ENCODE measurements at regions not wholly inside any gene's neighbourhood (a gene's known extent, or its start where the extent isn't known, plus 50 kb on each side); places are given as distances from the start of the nearest gene placed in this dataset.

DNA sequence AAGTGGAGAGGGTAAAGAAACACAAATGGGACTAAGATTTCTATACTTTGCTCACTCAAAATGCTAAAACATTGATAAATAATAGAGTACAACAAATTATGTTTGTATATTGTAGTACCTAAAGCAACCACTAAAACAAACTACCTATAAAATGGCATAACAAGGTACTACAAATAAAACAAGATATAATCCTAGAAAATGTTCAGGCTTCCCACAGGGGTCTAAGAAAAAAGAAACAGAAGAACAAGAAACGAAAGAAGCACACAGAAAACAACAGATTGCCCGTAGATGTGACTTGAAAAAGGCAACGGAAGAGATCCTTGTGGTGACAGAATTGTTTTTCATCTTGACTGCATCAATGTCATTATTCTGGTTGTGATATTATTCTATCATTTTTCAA lies 63.3 kb upstream of the ADGRL4 start:
- Histone ChIP-seq H3K27me3 (no peaks in the 10 kb centered on the region), H3K4me3 (no peak overlapping the region), H3K27ac (no peak overlapping the region), H3K36me3 (no peaks in the 10 kb centered on the region), H3K9me3 (no peaks in the 10 kb centered on the region), H3K4me1 (no peaks in the 10 kb centered on the region)
- DNase-seq (no peak), ATAC-seq (no peak)
- intact Hi-C loops (cut with DNase I): no loop called here
- no peak for TF ChIP-seq CTCF (IDR thresholded peaks at IDR 0.05)

DNA sequence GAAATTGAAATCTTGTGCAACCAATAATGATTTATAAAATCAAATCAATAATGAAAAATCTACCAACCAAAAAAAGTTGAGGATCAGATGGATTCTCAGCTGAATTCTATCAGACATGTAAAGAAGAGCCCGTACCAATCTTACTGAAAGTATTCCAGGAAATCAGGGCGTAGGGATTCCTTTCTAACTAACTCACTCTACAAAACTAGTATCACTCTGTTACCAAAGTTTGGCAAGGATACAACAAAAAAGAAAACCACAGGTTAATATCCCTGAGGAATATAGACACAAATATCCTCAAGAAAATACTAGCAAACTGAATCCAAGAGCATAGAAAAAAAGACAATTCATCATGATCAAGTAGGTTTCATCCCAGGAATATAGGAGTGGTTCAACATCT lies 52.8 kb upstream of the ADGRL4 start:
- no peak for DNase-seq
- no peak overlapping the region for H3K4me3 ChIP-seq
- no peaks in the 10 kb centered on the region for H3K36me3 ChIP-seq
- ATAC-seq: no peak
- TF ChIP-seq CTCF (IDR thresholded peaks at IDR 0.05): no peak
- intact Hi-C loops (cut with DNase I): no loop called here
- no peaks in the 10 kb centered on the region for H3K9me3 ChIP-seq
- H3K27ac ChIP-seq: no peak overlapping the region
- no peaks in the 10 kb centered on the region for H3K4me1 ChIP-seq
- no peaks in the 10 kb centered on the region for H3K27me3 ChIP-seq
